ENCODE measurements at regions not wholly inside any gene's neighbourhood (a gene's known extent, or its start where the extent isn't known, plus 50 kb on each side); places are given as distances from the start of the nearest gene placed in this dataset.

GRCh38 chr13:74325106-74325505 lies 190.9 kb upstream of the KLF12 start:
- H3K4me1 ChIP-seq (ENCODE audit: insufficient read depth, low read length, severe bottlenecking) = no peaks in the 10 kb centered on the region
- TF ChIP-seq CTCF (IDR thresholded peaks at IDR 0.05; ENCODE audit: low read length) (no peak), EZH2 (IDR thresholded peaks at IDR 0.05; ENCODE audit: borderline replicate concordance, low read length) (no peak)
- no peak overlapping the region for H2AFZ ChIP-seq (ENCODE audit: low read length)
- no peaks in the 10 kb centered on the region for H3K36me3 ChIP-seq (ENCODE audit: insufficient read depth, low read length)
- H3K79me2 ChIP-seq (ENCODE audit: insufficient read depth, low read length) = no peaks in the 10 kb centered on the region
- H3F3A ChIP-seq (ENCODE audit: insufficient read depth, low read length) = no peaks in the 10 kb centered on the region
- H3K4me2 ChIP-seq (ENCODE audit: low read length) = no peak overlapping the region
- no peak overlapping the region for H3K9ac ChIP-seq (ENCODE audit: low read length)
- no peaks in the 10 kb centered on the region for H3K9me2 ChIP-seq (ENCODE audit: low read depth, low read length)
- H3K4me3 ChIP-seq (ENCODE audit: low read depth, low read length, poor library complexity, severe bottlenecking) = no peak overlapping the region
- H3K27ac ChIP-seq (ENCODE audit: low read depth, low read length, poor library complexity, severe bottlenecking) = no peak overlapping the region
- no peaks in the 10 kb centered on the region for H3K27me3 ChIP-seq (ENCODE audit: insufficient read depth, low read length)
- no peaks in the 10 kb centered on the region for H4K20me1 ChIP-seq (ENCODE audit: insufficient read depth, low read length)
- H3K9me3 ChIP-seq (ENCODE audit: low read length) = no peaks in the 10 kb centered on the region

- no peak overlapping the region for H3K9ac ChIP-seq (ENCODE audit: low read length)
- no peaks in the 10 kb centered on the region for H3K9me2 ChIP-seq (ENCODE audit: low read depth, low read length)
- H4K20me1 ChIP-seq (ENCODE audit: insufficient read depth, low read length) = no peaks in the 10 kb centered on the region
- H3K4me1 ChIP-seq (ENCODE audit: insufficient read depth, low read length, severe bottlenecking) = no peaks in the 10 kb centered on the region
- no peaks in the 10 kb centered on the region for H3K79me2 ChIP-seq (ENCODE audit: insufficient read depth, low read length)
- no peak for TF ChIP-seq CTCF (IDR thresholded peaks at IDR 0.05; ENCODE audit: low read length)
- no peak for TF ChIP-seq EZH2 (IDR thresholded peaks at IDR 0.05; ENCODE audit: borderline replicate concordance, low read length)
- no peak overlapping the region for H3K27ac ChIP-seq (ENCODE audit: low read depth, low read length, poor library complexity, severe bottlenecking)
- H3K27me3 ChIP-seq (ENCODE audit: insufficient read depth, low read length) = no peaks in the 10 kb centered on the region
- no peak overlapping the region for H3K4me2 ChIP-seq (ENCODE audit: low read length)
- no peaks in the 10 kb centered on the region for H3K9me3 ChIP-seq (ENCODE audit: low read length)
- H3K36me3 ChIP-seq (ENCODE audit: insufficient read depth, low read length) = no peaks in the 10 kb centered on the region
- no peak overlapping the region for H3K4me3 ChIP-seq (ENCODE audit: low read depth, low read length, poor library complexity, severe bottlenecking)
- H3F3A ChIP-seq (ENCODE audit: insufficient read depth, low read length) = no peaks in the 10 kb centered on the region
- no peak overlapping the region for H2AFZ ChIP-seq (ENCODE audit: low read length)
These were observed 190.1 kb upstream of the KLF12 start for GRCh38 chr13:74324338-74324737.

- Histone ChIP-seq H3K4me3 (ENCODE audit: low read depth, low read length, poor library complexity, severe bottlenecking) (no peak overlapping the region), H3K9ac (ENCODE audit: low read length) (no peak overlapping the region), H3K4me1 (ENCODE audit: insufficient read depth, low read length, severe bottlenecking) (no peaks in the 10 kb centered on the region), H3K9me2 (ENCODE audit: low read depth, low read length) (no peaks in the 10 kb centered on the region), H3K27me3 (ENCODE audit: insufficient read depth, low read length) (no peaks in the 10 kb centered on the region), H3K9me3 (ENCODE audit: low read length) (no peaks in the 10 kb centered on the region), H4K20me1 (ENCODE audit: insufficient read depth, low read length) (no peaks in the 10 kb centered on the region), H3K79me2 (ENCODE audit: insufficient read depth, low read length) (no peaks in the 10 kb centered on the region), H3K36me3 (ENCODE audit: insufficient read depth, low read length) (no peaks in the 10 kb centered on the region), H3K27ac (ENCODE audit: low read depth, low read length, poor library complexity, severe bottlenecking) (no peak overlapping the region), H3K4me2 (ENCODE audit: low read length) (no peak overlapping the region), H2AFZ (ENCODE audit: low read length) (no peak overlapping the region), H3F3A (ENCODE audit: insufficient read depth, low read length) (no peaks in the 10 kb centered on the region)
- TF ChIP-seq EZH2 (IDR thresholded peaks at IDR 0.05; ENCODE audit: borderline replicate concordance, low read length) = no peak
- TF ChIP-seq CTCF (IDR thresholded peaks at IDR 0.05; ENCODE audit: low read length) = no peak
These were observed 188.4 kb upstream of the KLF12 start for GRCh38 chr13:74322562-74322961.

All from OCI-LY1 (cell line).